ENCODE measurements at regions not wholly inside any gene's neighbourhood (a gene's known extent, or its start where the extent isn't known, plus 50 kb on each side); places are given as distances from the start of the nearest gene placed in this dataset.

GRCh38 chr17:74126179-74126900, 77.1 kb upstream of the RPL38 start:
- ChIA-PET RAD21 (ENCODE audit: low non-redundant PET in 1 of 2, low total read pairs in 2 of 2, uncharacterized antibody in 2 of 2, unreplicated experiment in 2 of 2) (interaction anchor here in 1 of 2 experiments (0.6 kb wide), 1 partner anchor 13 kb away, joined by 3 read pairs; no protein-coding TSS in a partner anchor), POLR2A (no interaction called here), CTCF (no interaction called here)
- no peaks in the 10 kb centered on the region for H3K79me2 ChIP-seq (ENCODE audit: insufficient read depth, low read length)
- ATAC-seq (no peak), DNase-seq (ENCODE audit: low read depth, low spot score) (no peak)
- H2AFZ ChIP-seq (ENCODE audit: low read depth, low read length, poor library complexity, severe bottlenecking) = no peak overlapping the region
- intact Hi-C loops (cut with micrococcal nuclease) = no loop called here
- TF ChIP-seq CEBPB (IDR thresholded peaks at IDR 0.05; ENCODE audit: low read depth) (no peak), EZH2 (IDR thresholded peaks at IDR 0.05) (no peak), POLR2A (IDR thresholded peaks at IDR 0.05; ENCODE audit: borderline replicate concordance, extremely low read depth, insufficient read depth, insufficient read length) (no peak), ZNF274 (IDR thresholded peaks at IDR 0.05; ENCODE audit: low read depth, low read length) (no peak), CBX3 (IDR thresholded peaks at IDR 0.05; ENCODE audit: low read depth) (no peak), ZFX (IDR thresholded peaks at IDR 0.05) (no peak), TCF7L2 (IDR thresholded peaks at IDR 0.05; ENCODE audit: borderline replicate concordance, extremely low read depth, insufficient read depth, insufficient read length) (no peak), ATF3 (IDR thresholded peaks at IDR 0.05) (no peak), FOSL1 (IDR thresholded peaks at IDR 0.05; ENCODE audit: low read depth) (no peak), EGR1 (IDR thresholded peaks at IDR 0.05; ENCODE audit: low read depth) (no peak), SIN3A (IDR thresholded peaks at IDR 0.05; ENCODE audit: low read depth) (no peak), EZH2phosphoT487 (IDR thresholded peaks at IDR 0.05; ENCODE audit: borderline replicate concordance) (no peak), YY1 (IDR thresholded peaks at IDR 0.05; ENCODE audit: extremely low read depth, insufficient replicate concordance, low read depth, low read length) (no peak), CTCF (IDR thresholded peaks at IDR 0.05 in 2 of 3, conservative IDR thresholded peaks at IDR 0.05 in 1 of 3; ENCODE audit: borderline replicate concordance in 1 of 3, insufficient read depth in 1 of 3, low read depth in 2 of 3, low read length in 2 of 3) (no peak), JUND (IDR thresholded peaks at IDR 0.05) (no peak)
- no peak overlapping the region for H3K4me2 ChIP-seq (ENCODE audit: low read length)
- no peaks in the 10 kb centered on the region for H3K36me3 ChIP-seq (ENCODE audit: control insufficient read depth in 1 of 2, insufficient read depth in 2 of 2, low read length in 2 of 2)
- H3K9me3 ChIP-seq (ENCODE audit: control insufficient read depth in 1 of 2, insufficient read depth in 1 of 2, low read depth in 1 of 2, low read length in 2 of 2) = no peaks in the 10 kb centered on the region
- H3K4me1 ChIP-seq (ENCODE audit: control insufficient read depth in 1 of 2, insufficient read depth in 2 of 2, low read length in 2 of 2) = no peaks in the 10 kb centered on the region
- no peak overlapping the region for H3K4me3 ChIP-seq (replicated peaks in 1 of 2; ENCODE audit: low read depth in 1 of 2, low read length in 2 of 2)
- no TSS peak for BruUV-seq (replicated peaks)
- no peaks in the 10 kb centered on the region for H3K9me2 ChIP-seq (ENCODE audit: insufficient read depth)
- H4K20me1 ChIP-seq (ENCODE audit: insufficient read depth) = no peaks in the 10 kb centered on the region
- H3K27ac ChIP-seq (ENCODE audit: low read depth, low read length) = no peak overlapping the region
- peaks cover 6% of the 10 kb centered on the region for H3K27me3 ChIP-seq (ENCODE audit: insufficient read depth, low read length)
- H3K9ac ChIP-seq (ENCODE audit: low read length) = no peak overlapping the region

Measured in HCT116 (cell line).